A549 (cell line): ENCODE measurements at regions not wholly inside any gene's neighbourhood (a gene's known extent, or its start where the extent isn't known, plus 50 kb on each side); places are given as distances from the start of the nearest gene placed in this dataset.

Experiments used
- ATAC-seq, 2 experiments: fragments of 200-7000 bp in 1 of 2; fragments of >200 bp in 1 of 2; cut with Nextera tagmentation in 1 of 2; cut with Tn5 transposase in 1 of 2; 3 replicates each; pipeline versions ENCODE4 v1.8.0 to v1.9.1; 2018 to 2020; ENCODE audit warnings: mild to moderate bottlenecking in 1 of 2, moderate library complexity in 1 of 2
- CTCF ChIA-PET: fragments of 300-600 bp; sonication (Branson Sonifier 250); formaldehyde crosslinking; extraction: SDS; loops from one replicate; lab custom pipeline; 2021; ENCODE audit warnings: antibody characterized with exemption, inconsistent platforms; lab: Yijun Ruan, JAX
- POLR2A ChIA-PET: fragments of 350-600 bp; formaldehyde crosslinking; extraction: SDS; loops from one replicate; lab custom pipeline; 2021; ENCODE audit warnings: antibody characterized with exemption, inconsistent platforms; lab: Yijun Ruan, JAX
- DNase-seq, 2 experiments: peaks; one replicate each; pipeline versions ENCODE4 v3.0.0 to v3.0.0-alpha.2; 2011 to 2016; ENCODE audit warnings: low read depth in 1 of 2, low spot score in 1 of 2
- FAIRE-seq: peaks from 2 replicates; lab custom pipeline; 2011; peaks lifted over from hg19 to GRCh38; lab: Jason Lieb, UNC
- H3K27ac ChIP-seq, 2 experiments: fragments of >200 bp; sonication (Bioruptor Twin); formaldehyde crosslinking; 3 replicates each; pipeline ENCODE4 v1.5.1; 2016 to 2017
- H3K4me1 ChIP-seq: fragments of >200 bp; sonication (Bioruptor Twin); formaldehyde crosslinking; 3 replicates; pipeline ENCODE4 v1.6.1; 2016
- H3K4me2 ChIP-seq: fragments of >200 bp; sonication (Bioruptor Twin); formaldehyde crosslinking; 3 replicates; pipeline ENCODE4 v1.6.1; 2016
- H3K4me3 ChIP-seq: fragments of >200 bp; sonication (Bioruptor Twin); formaldehyde crosslinking; 3 replicates; pipeline ENCODE4 v1.5.1; 2016
- H3K9me3 ChIP-seq: fragments of >200 bp; sonication (Bioruptor Twin); formaldehyde crosslinking; 3 replicates; pipeline ENCODE4 v1.6.1; 2016
- CBX2 ChIP-seq: fragments of 200-600 bp; sonication (generic); IDR thresholded peaks from 2 replicates; pipeline ENCODE4 v1.6.1; 2016; ENCODE audit warnings: low read depth, mild to moderate bottlenecking, borderline replicate concordance
- CBX8 ChIP-seq: fragments of 200-600 bp; sonication (generic); IDR thresholded peaks from 2 replicates; pipeline ENCODE4 v1.6.1; 2016
- CEBPB ChIP-seq, 2 experiments: fragments of >200 bp in 1 of 2; sonication (Bioruptor Twin) in 1 of 2; formaldehyde crosslinking in 1 of 2; IDR thresholded peaks; 2 replicates each; pipeline ENCODE4 v1.6.1; 2012 to 2016
- CHD4 ChIP-seq: fragments of 200-600 bp; sonication (generic); IDR thresholded peaks from 2 replicates; pipeline ENCODE4 v1.6.1; 2016; ENCODE audit warnings: antibody characterized with exemption, mild to moderate bottlenecking, borderline replicate concordance
- ELK1 ChIP-seq: fragments of 150-350 bp; IDR thresholded peaks from 2 replicates; pipeline ENCODE4 v1.6.1; 2014; ENCODE audit warnings: low read depth, mild to moderate bottlenecking, low read length
- EP300 ChIP-seq, 2 experiments: fragments of >200 bp; sonication (Bioruptor Twin); formaldehyde crosslinking; IDR thresholded peaks; 2 replicates in 1 of 2; 3 replicates in 1 of 2; pipeline ENCODE4 v1.6.1; 2016 to 2017
- FOSL2 ChIP-seq, 2 experiments: fragments of 450-650 bp in 1 of 2; fragments of >200 bp in 1 of 2; sonication (Bioruptor Twin) in 1 of 2; formaldehyde crosslinking; IDR thresholded peaks; 2 replicates each; pipeline versions ENCODE4 v1.5.0 to v1.6.1; 2016 to 2020; ENCODE audit warnings: mild to moderate bottlenecking in 1 of 2, moderate library complexity in 1 of 2
- FOXS1 ChIP-seq: fragments of 250-450 bp; sonication (Bioruptor Pico); IDR thresholded peaks from 2 replicates; pipeline ENCODE4 v1.5.0; 2020; ENCODE audit warnings: mild to moderate bottlenecking, moderate library complexity
- HOXA7 ChIP-seq: fragments of 250-450 bp; sonication (Bioruptor Pico); IDR thresholded peaks from 2 replicates; pipeline ENCODE4 v1.5.0; 2020; ENCODE audit warnings: mild to moderate bottlenecking, moderate library complexity
- HOXB13 ChIP-seq: fragments of 250-450 bp; sonication (Bioruptor Pico); IDR thresholded peaks from 2 replicates; pipeline ENCODE4 v1.5.0; 2020; ENCODE audit warnings: low read depth, mild to moderate bottlenecking, moderate library complexity
- HOXB5 ChIP-seq: fragments of 250-450 bp; sonication (Bioruptor Pico); IDR thresholded peaks from 2 replicates; pipeline ENCODE4 v1.5.0; 2020; ENCODE audit warnings: mild to moderate bottlenecking, moderate library complexity
- JUN ChIP-seq, 2 experiments: fragments of >200 bp; sonication (Bioruptor Twin); formaldehyde crosslinking; IDR thresholded peaks; 2 replicates in 1 of 2; 3 replicates in 1 of 2; pipeline ENCODE4 v1.6.1; 2016 to 2017
- JUNB ChIP-seq: fragments of >200 bp; sonication (Bioruptor Twin); formaldehyde crosslinking; IDR thresholded peaks from 2 replicates; pipeline ENCODE4 v1.6.1; 2016
- KDM1A ChIP-seq: fragments of 200-600 bp; sonication (generic); IDR thresholded peaks from 2 replicates; pipeline ENCODE4 v1.6.1; 2016; ENCODE audit warnings: low read depth, mild to moderate bottlenecking
- KDM5A ChIP-seq: fragments of 200-600 bp; sonication (generic); IDR thresholded peaks from 2 replicates; pipeline ENCODE4 v1.6.1; 2016; ENCODE audit warnings: antibody characterized with exemption, mild to moderate bottlenecking
- MAFK ChIP-seq: fragments of 450-650 bp; IDR thresholded peaks from 2 replicates; pipeline ENCODE4 v1.6.1; 2014; ENCODE audit not compliant: partially characterized antibody
- MAX ChIP-seq: IDR thresholded peaks from 2 replicates; pipeline ENCODE4 v1.6.1; 2012
- MAZ ChIP-seq: fragments of 150-350 bp; IDR thresholded peaks from 2 replicates; pipeline ENCODE4 v1.6.1; 2014; ENCODE audit warnings: antibody characterized with exemption, low read depth, low read length, borderline replicate concordance
- NPAS2 ChIP-seq: fragments of 250-450 bp; sonication (Bioruptor Pico); IDR thresholded peaks from 2 replicates; pipeline ENCODE4 v1.8.0; 2022; ENCODE audit warnings: mild to moderate bottlenecking, moderate library complexity, borderline replicate concordance
- POLR2A ChIP-seq: IDR thresholded peaks from 2 replicates; pipeline ENCODE4 v1.6.1; 2012; ENCODE audit warnings: mild to moderate bottlenecking, low read length
- POLR2AphosphoS2 ChIP-seq: conservative IDR thresholded peaks from 2 replicates; pipeline ENCODE4 v1.6.1; 2012; ENCODE audit warnings: low read length, improper control_type of control experiment, inconsistent platforms
- RAD21 ChIP-seq, 2 experiments: fragments of >200 bp in 1 of 2; sonication (Bioruptor Twin) in 1 of 2; formaldehyde crosslinking in 1 of 2; IDR thresholded peaks in 1 of 2; conservative IDR thresholded peaks in 1 of 2; 2 replicates in 1 of 2; 3 replicates in 1 of 2; pipeline ENCODE4 v1.6.1; 2012 to 2018; ENCODE audit warnings: inconsistent platforms in 1 of 2
- RARB ChIP-seq: fragments of 250-450 bp; sonication (Bioruptor Pico); IDR thresholded peaks from 2 replicates; pipeline ENCODE4 v1.8.0; 2021; ENCODE audit warnings: mild to moderate bottlenecking, moderate library complexity
- RCOR1 ChIP-seq: fragments of 150-350 bp; IDR thresholded peaks from 2 replicates; pipeline ENCODE4 v1.6.1; 2014; ENCODE audit warnings: antibody characterized with exemption, low read length, low read depth
- REST ChIP-seq: fragments of 200-600 bp; sonication (generic); IDR thresholded peaks from 2 replicates; pipeline ENCODE4 v1.6.1; 2016; ENCODE audit warnings: antibody characterized with exemption, mild to moderate bottlenecking, moderate library complexity
- SMC3 ChIP-seq: fragments of >200 bp; sonication (Bioruptor Twin); formaldehyde crosslinking; IDR thresholded peaks from 3 replicates; pipeline ENCODE4 v1.6.1; 2018; ENCODE audit warnings: inconsistent platforms
- SREBF2 ChIP-seq: fragments of 450-650 bp; IDR thresholded peaks from 2 replicates; pipeline ENCODE4 v1.6.1; 2014; ENCODE audit warnings: mild to moderate bottlenecking, moderate library complexity
- TP53 ChIP-seq: fragments of 250-450 bp; sonication (Bioruptor Pico); IDR thresholded peaks from 2 replicates; pipeline ENCODE4 v1.5.0; 2021; ENCODE audit warnings: mild to moderate bottlenecking, moderate library complexity
- ZC3H11A ChIP-seq: fragments of 450-650 bp; IDR thresholded peaks from 2 replicates; pipeline ENCODE4 v1.6.1; 2014; ENCODE audit warnings: antibody characterized with exemption, mild to moderate bottlenecking
- ZFP36 ChIP-seq: fragments of 450-650 bp; IDR thresholded peaks from 2 replicates; pipeline ENCODE4 v1.6.1; 2014; ENCODE audit warnings: borderline replicate concordance; ENCODE audit not compliant: partially characterized antibody
- ZNF302 ChIP-seq: fragments of 250-450 bp; sonication (Bioruptor Pico); IDR thresholded peaks from 2 replicates; pipeline ENCODE4 v1.9.0; 2021; ENCODE audit warnings: inconsistent platforms, mild to moderate bottlenecking, moderate library complexity
- ZSCAN20 ChIP-seq: fragments of 250-450 bp; sonication (Bioruptor Pico); IDR thresholded peaks from 2 replicates; pipeline ENCODE4 v1.8.0; 2022; ENCODE audit warnings: mild to moderate bottlenecking, moderate library complexity
- WGBS: methylation state at CpG from one replicate; pipeline ENCODE4 v1.1.6; 2017; ENCODE audit errors: missing lambda C conversion rate; 5-methylcytosine and 5-hydroxymethylcytosine counted together

- no peak overlapping the region for H3K4me3 ChIP-seq
- CTCF ChIA-PET: no interaction called here
- no peak overlapping the region for H3K4me2 ChIP-seq
- TF ChIP-seq MAFK: no peak
- no peak for TF ChIP-seq RAD21 (conservative IDR thresholded peaks at IDR 0.05 in 1 of 2, IDR thresholded peaks at IDR 0.05 in 1 of 2)
- H3K4me1 ChIP-seq: no peaks in the 10 kb centered on the region
- 49% methylated on average over 6 of the region's 6 CpGs for WGBS
- H3K27ac ChIP-seq: no peak overlapping the region
- no peaks in the 10 kb centered on the region for H3K9me3 ChIP-seq
- no peak for FAIRE-seq
- POLR2A ChIA-PET: no interaction called here
- no peak for ATAC-seq
- no peak for DNase-seq
Observed at GRCh38 chr5:17989567-17990563, 355.6 kb downstream of the TAF11L14 start.

GRCh38 chr5:17991775-17992174 lies 357.5 kb downstream of the TAF11L14 start:
- 90% methylated on average over 2 of the region's 2 CpGs for WGBS
- CTCF ChIA-PET: no interaction called here
- POLR2A ChIA-PET: no interaction called here
- TF ChIP-seq HOXB5: no peak
- TF ChIP-seq ZFP36: no peak
- TF ChIP-seq HOXA7 (CRISPR knock-in tag): no peak
- no peak for TF ChIP-seq EP300 (IDR thresholded peaks at IDR 0.05)
- no peak for TF ChIP-seq CBX8
- no peak for TF ChIP-seq JUNB
- no peak for TF ChIP-seq CHD4
- TF ChIP-seq CEBPB (IDR thresholded peaks at IDR 0.05): no peak
- no peak for TF ChIP-seq HOXB13 (CRISPR knock-in tag)
- no peak for TF ChIP-seq RARB (CRISPR knock-in tag)
- TF ChIP-seq MAZ: no peak
- no peak for TF ChIP-seq RCOR1
- TF ChIP-seq ELK1: no peak
- TF ChIP-seq CBX2: no peak
- no peak for TF ChIP-seq SMC3
- no peak for ATAC-seq
- no peak overlapping the region for H3K4me3 ChIP-seq
- FAIRE-seq: no peak
- H3K4me2 ChIP-seq: no peak overlapping the region
- H3K4me1 ChIP-seq: peaks cover 12% of the 10 kb centered on the region; the same call in 2 of the 3 replicates
- DNase-seq: no peak
- no peak overlapping the region for H3K27ac ChIP-seq
- no peaks in the 10 kb centered on the region for H3K9me3 ChIP-seq

GRCh38 chr5:17992291-17992690 lies 358.0 kb downstream of the TAF11L14 start:
- Histone ChIP-seq H3K27ac (no peak overlapping the region), H3K4me1 (peaks cover 12% of the 10 kb centered on the region; the same call in 2 of the 3 replicates), H3K4me3 (no peak overlapping the region), H3K4me2 (no peak overlapping the region), H3K9me3 (no peaks in the 10 kb centered on the region)
- ChIA-PET POLR2A (no interaction called here), CTCF (no interaction called here)
- WGBS: 45% methylated on average over 2 of the region's 2 CpGs
- DNase-seq (no peak), ATAC-seq (no peak), FAIRE-seq (no peak)
- TF ChIP-seq KDM5A: no peak
- TF ChIP-seq SREBF2: no peak
- TF ChIP-seq REST: no peak
- TF ChIP-seq ZNF302 (CRISPR knock-in tag): no peak
- no peak for TF ChIP-seq FOSL2 (IDR thresholded peaks at IDR 0.05)
- no peak for TF ChIP-seq FOSL2 (CRISPR knock-in tag; IDR thresholded peaks at IDR 0.05)
- no peak for TF ChIP-seq CEBPB (IDR thresholded peaks at IDR 0.05)
- no peak for TF ChIP-seq SMC3
- TF ChIP-seq ZSCAN20 (CRISPR knock-in tag): no peak
- TF ChIP-seq TP53 (CRISPR knock-in tag): no peak
- no peak for TF ChIP-seq JUN (IDR thresholded peaks at IDR 0.05)
- no peak for TF ChIP-seq KDM1A
- no peak for TF ChIP-seq POLR2A
- TF ChIP-seq ZC3H11A: no peak
- TF ChIP-seq MAZ: no peak
- no peak for TF ChIP-seq NPAS2 (CRISPR knock-in tag)
- TF ChIP-seq HOXA7 (CRISPR knock-in tag): no peak
- TF ChIP-seq MAX: no peak
- TF ChIP-seq POLR2AphosphoS2: no peak
- TF ChIP-seq FOXS1 (CRISPR knock-in tag): no peak
